Memory B cell (primary cell): ENCODE measurements at regions not wholly inside any gene's neighbourhood (a gene's known extent, or its start where the extent isn't known, plus 50 kb on each side); places are given as distances from the start of the nearest gene placed in this dataset.

Experiments used
- ATAC-seq: fragments of 150-1000 bp; cut with Tn5 transposase; 2 replicates; pipeline ENCODE4 v1.10.0; 2021; ENCODE audit warnings: low read depth, mild to moderate bottlenecking, moderate library complexity
- DNase-seq, 2 donors: peaks; one replicate each; pipeline ENCODE4 v3.0.0; 2022; ENCODE audit warnings: low spot score in 2 of 2
- H3K27ac Mint-ChIP-seq: one replicate; pipeline ENCODE4 v1.8.0; 2022; ENCODE audit warnings: mild to moderate bottlenecking, moderate library complexity, mixed read lengths
- H3K27me3 Mint-ChIP-seq: one replicate; pipeline ENCODE4 v1.8.0; 2022; ENCODE audit warnings: mixed read lengths
- H3K36me3 Mint-ChIP-seq: one replicate; pipeline ENCODE4 v1.8.0; 2022; ENCODE audit warnings: mild to moderate bottlenecking, mixed read lengths
- H3K4me1 Mint-ChIP-seq: one replicate; pipeline ENCODE4 v1.8.0; 2022; ENCODE audit warnings: mixed read lengths
- H3K4me3 Mint-ChIP-seq: one replicate; pipeline ENCODE4 v1.8.0; 2022; ENCODE audit warnings: mild to moderate bottlenecking, moderate library complexity, mixed read lengths
- H3K9me3 Mint-ChIP-seq: one replicate; pipeline ENCODE4 v1.8.0; 2022; ENCODE audit warnings: mixed read lengths

- Mint-ChIP-seq H3K9me3 (no peaks in the 10 kb centered on the region), H3K36me3 (no peaks in the 10 kb centered on the region), H3K27me3 (peaks cover 10% of the 10 kb centered on the region), H3K4me3 (no peak overlapping the region), H3K27ac (no peak overlapping the region), H3K4me1 (no peaks in the 10 kb centered on the region)
- DNase-seq (no peak), ATAC-seq (no peak)
These were observed 260.5 kb upstream of the ZMIZ1 start for GRCh38 chr10:78808286-78808685.

GRCh38 chr10:78808736-78809367 lies 259.9 kb upstream of the ZMIZ1 start:
- peaks cover 10% of the 10 kb centered on the region for H3K27me3 Mint-ChIP-seq
- H3K36me3 Mint-ChIP-seq: no peaks in the 10 kb centered on the region
- no peak for DNase-seq

DNA sequence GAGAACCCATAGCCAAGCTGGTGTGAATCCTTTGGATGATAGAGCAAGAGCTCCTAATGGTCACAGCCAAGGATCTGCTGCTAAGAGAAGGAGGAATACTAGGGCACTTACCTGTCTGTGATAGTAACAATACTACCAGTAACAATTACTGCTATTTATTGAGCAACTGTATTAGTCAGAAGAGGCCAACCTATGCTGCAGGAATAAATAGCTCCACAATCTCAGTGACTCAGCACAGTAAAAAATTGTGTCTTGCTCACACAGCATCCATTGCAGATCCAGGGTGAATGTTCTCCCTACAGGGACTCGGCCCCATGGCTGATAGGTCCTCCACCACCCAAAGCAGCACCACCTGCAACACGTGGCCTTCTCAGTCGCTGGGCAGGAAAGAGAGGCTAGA lies 257.6 kb upstream of the ZMIZ1 start:
- DNase-seq: no peak
- Mint-ChIP-seq H3K4me1 (no peaks in the 10 kb centered on the region), H3K9me3 (peaks cover 3% of the 10 kb centered on the region), H3K27me3 (peaks cover 10% of the 10 kb centered on the region), H3K36me3 (no peaks in the 10 kb centered on the region), H3K4me3 (no peak overlapping the region), H3K27ac (no peak overlapping the region)
- ATAC-seq: no peak

More at GRCh38 chr10:78808736-78809367, 259.9 kb upstream of the ZMIZ1 start:
- H3K27ac Mint-ChIP-seq: no peak overlapping the region
- H3K9me3 Mint-ChIP-seq: no peaks in the 10 kb centered on the region
- no peak for ATAC-seq
- no peak overlapping the region for H3K4me3 Mint-ChIP-seq
- no peaks in the 10 kb centered on the region for H3K4me1 Mint-ChIP-seq

GRCh38 chr10:78812571-78813318 lies 256.0 kb upstream of the ZMIZ1 start:
- DNase-seq: no peak
- peaks cover 8% of the 10 kb centered on the region for H3K27me3 Mint-ChIP-seq
- no peaks in the 10 kb centered on the region for H3K4me1 Mint-ChIP-seq
- no peak for ATAC-seq
- H3K27ac Mint-ChIP-seq: no peak overlapping the region
- H3K36me3 Mint-ChIP-seq: no peaks in the 10 kb centered on the region
- H3K4me3 Mint-ChIP-seq: no peak overlapping the region
- H3K9me3 Mint-ChIP-seq: peaks cover 3% of the 10 kb centered on the region

GRCh38 chr10:78813526-78813925 lies 255.2 kb upstream of the ZMIZ1 start:
- no peak for DNase-seq
- Mint-ChIP-seq H3K9me3 (peaks cover 3% of the 10 kb centered on the region), H3K4me3 (no peak overlapping the region), H3K4me1 (no peaks in the 10 kb centered on the region), H3K27ac (no peak overlapping the region), H3K27me3 (peaks cover 8% of the 10 kb centered on the region), H3K36me3 (no peaks in the 10 kb centered on the region)
- ATAC-seq: no peak

DNA sequence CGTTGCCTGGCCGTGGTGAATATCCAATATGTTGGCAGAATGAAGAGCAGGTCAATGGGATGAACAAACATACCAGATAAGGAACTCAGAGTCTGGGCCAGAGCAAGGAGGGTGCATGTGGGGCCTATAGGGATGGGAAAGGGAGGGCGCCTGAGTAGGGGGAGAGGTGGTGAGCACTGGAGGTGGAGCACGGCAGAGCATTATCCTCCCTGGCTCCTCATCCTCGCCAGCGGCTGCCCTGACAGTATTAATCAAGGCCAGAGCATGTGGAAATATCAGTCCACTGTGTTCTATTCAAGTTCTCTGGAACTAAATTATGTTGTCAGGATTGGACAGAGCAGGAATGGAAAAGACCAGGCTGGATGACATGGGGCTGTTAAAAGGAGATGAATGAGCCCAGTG lies 254.8 kb upstream of the ZMIZ1 start:
- H3K4me1 Mint-ChIP-seq: no peaks in the 10 kb centered on the region
- no peaks in the 10 kb centered on the region for H3K36me3 Mint-ChIP-seq
- peaks cover 8% of the 10 kb centered on the region for H3K27me3 Mint-ChIP-seq
- no peak overlapping the region for H3K4me3 Mint-ChIP-seq
- DNase-seq (no peak), ATAC-seq (no peak)
- no peak overlapping the region for H3K27ac Mint-ChIP-seq
- H3K9me3 Mint-ChIP-seq: peaks cover 3% of the 10 kb centered on the region

DNA sequence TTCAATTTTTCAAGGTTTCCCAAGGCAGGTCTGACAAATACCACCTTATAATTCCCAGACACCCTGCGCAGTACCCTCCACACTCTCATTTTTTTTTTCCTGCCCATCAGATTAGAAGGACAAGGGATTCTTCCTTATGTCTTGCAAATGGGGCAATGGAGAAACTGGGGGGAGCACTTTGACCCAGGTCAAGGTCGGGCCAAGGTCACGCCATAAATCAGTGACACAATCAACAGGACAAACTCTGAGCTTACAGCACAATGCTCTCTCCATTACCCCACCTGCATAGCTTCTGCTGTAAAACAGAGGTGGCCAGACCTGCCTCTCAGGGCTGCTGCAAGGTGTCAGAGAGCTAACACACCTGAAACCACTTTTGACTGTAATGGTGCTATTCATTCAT lies 254.4 kb upstream of the ZMIZ1 start:
- peaks cover 8% of the 10 kb centered on the region for H3K27me3 Mint-ChIP-seq
- peaks cover 3% of the 10 kb centered on the region for H3K9me3 Mint-ChIP-seq
- no peaks in the 10 kb centered on the region for H3K4me1 Mint-ChIP-seq
- no peaks in the 10 kb centered on the region for H3K36me3 Mint-ChIP-seq
- no peak for DNase-seq
- no peak overlapping the region for H3K4me3 Mint-ChIP-seq
- ATAC-seq: no peak
- no peak overlapping the region for H3K27ac Mint-ChIP-seq

GRCh38 chr10:78815702-78816334 lies 252.9 kb upstream of the ZMIZ1 start:
- Mint-ChIP-seq H3K4me3 (no peak overlapping the region), H3K4me1 (no peaks in the 10 kb centered on the region), H3K27me3 (peaks cover 7% of the 10 kb centered on the region), H3K27ac (no peak overlapping the region), H3K36me3 (no peaks in the 10 kb centered on the region), H3K9me3 (peaks cover 3% of the 10 kb centered on the region)
- no peak for ATAC-seq
- DNase-seq: no peak

DNA sequence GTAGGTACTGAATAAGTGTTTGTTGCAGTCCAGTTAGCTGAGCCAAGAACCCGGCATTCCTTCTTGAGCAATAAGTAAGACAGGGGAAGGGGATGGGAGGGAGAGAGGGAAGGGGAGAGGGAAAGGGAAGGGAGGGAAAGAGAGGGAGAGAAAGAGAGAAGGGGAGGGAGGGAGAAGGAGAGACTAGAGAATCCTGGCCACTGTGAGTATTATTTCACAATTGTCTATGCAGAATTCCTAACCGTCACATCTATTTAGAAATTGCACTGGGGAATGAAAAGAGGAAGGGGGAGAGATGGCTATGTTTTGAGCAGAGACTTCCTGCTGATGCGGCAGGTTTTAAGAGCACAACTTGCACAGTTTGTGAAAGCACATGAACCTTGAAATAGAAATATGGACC lies 251.4 kb upstream of the ZMIZ1 start:
- Mint-ChIP-seq H3K9me3 (peaks cover 3% of the 10 kb centered on the region), H3K4me3 (no peak overlapping the region), H3K27ac (no peak overlapping the region), H3K36me3 (no peaks in the 10 kb centered on the region), H3K27me3 (peaks cover 5% of the 10 kb centered on the region), H3K4me1 (no peaks in the 10 kb centered on the region)
- no peak for ATAC-seq
- DNase-seq: no peak

- Mint-ChIP-seq H3K27ac (no peak overlapping the region), H3K27me3 (peaks cover 3% of the 10 kb centered on the region), H3K36me3 (no peaks in the 10 kb centered on the region), H3K9me3 (peaks cover 3% of the 10 kb centered on the region), H3K4me3 (no peak overlapping the region), H3K4me1 (no peaks in the 10 kb centered on the region)
- ATAC-seq (no peak), DNase-seq (no peak)
These were observed 251.0 kb upstream of the ZMIZ1 start for GRCh38 chr10:78817804-78818203.

DNA sequence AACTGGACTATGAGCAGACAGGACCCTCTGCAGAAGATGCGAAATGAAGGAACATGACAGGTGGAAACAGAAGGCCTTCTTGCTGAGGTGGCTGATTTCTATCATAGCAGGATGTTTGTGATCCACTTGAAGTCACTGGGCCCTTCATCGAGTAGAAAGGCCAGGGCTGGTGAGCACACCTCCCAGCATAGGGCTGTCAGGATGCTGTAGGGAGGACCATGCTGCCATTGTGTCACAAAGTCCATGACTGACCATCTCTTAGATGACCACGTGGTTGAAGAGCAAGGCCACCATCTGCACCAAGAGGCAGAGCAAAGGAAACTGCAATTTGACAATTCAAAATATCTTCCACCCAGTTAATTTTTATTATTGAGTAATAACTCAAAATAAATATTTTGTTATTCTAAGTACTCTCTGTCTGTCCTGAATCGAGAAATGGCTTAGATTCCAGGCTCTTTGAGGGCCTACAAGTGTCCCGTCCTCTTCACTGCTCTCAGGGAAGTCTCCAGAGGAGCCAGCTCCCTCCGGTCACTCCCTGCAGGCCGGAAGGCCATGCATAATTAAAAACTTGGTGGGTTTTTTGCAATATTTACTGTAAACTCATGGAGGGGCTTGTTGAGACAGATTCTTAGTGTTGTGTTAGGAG lies 249.3 kb upstream of the ZMIZ1 start:
- Mint-ChIP-seq H3K4me3 (no peak overlapping the region), H3K36me3 (no peaks in the 10 kb centered on the region), H3K9me3 (peaks cover 3% of the 10 kb centered on the region), H3K27ac (no peak overlapping the region), H3K27me3 (no peaks in the 10 kb centered on the region), H3K4me1 (no peaks in the 10 kb centered on the region)
- ATAC-seq (no peak), DNase-seq (no peak)

DNA sequence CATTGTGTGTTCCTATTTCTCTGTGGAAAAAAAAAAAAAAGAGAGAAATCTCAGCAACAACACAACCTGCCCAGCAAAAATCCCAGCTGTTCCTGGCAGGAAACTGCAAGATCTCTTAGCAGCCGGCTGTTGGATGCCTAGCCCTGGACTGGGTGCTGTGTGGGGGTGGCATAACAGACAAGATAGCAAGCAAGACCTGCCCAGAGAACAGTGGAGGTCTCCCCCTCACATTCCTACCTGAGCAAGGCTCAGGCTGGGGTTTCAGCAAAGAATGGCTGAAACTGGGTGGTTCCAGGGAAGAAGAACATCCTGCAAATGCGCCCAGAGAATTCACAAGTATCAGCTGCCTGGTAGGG lies 248.8 kb upstream of the ZMIZ1 start:
- peaks cover 3% of the 10 kb centered on the region for H3K9me3 Mint-ChIP-seq
- H3K4me1 Mint-ChIP-seq: no peaks in the 10 kb centered on the region
- no peaks in the 10 kb centered on the region for H3K36me3 Mint-ChIP-seq
- ATAC-seq (no peak), DNase-seq (no peak)
- H3K27ac Mint-ChIP-seq: no peak overlapping the region
- H3K27me3 Mint-ChIP-seq: no peaks in the 10 kb centered on the region
- H3K4me3 Mint-ChIP-seq: no peak overlapping the region

- no peaks in the 10 kb centered on the region for H3K9me3 Mint-ChIP-seq
- H3K4me1 Mint-ChIP-seq: no peaks in the 10 kb centered on the region
- no peaks in the 10 kb centered on the region for H3K36me3 Mint-ChIP-seq
- ATAC-seq (no peak), DNase-seq (no peak)
- no peaks in the 10 kb centered on the region for H3K27me3 Mint-ChIP-seq
- no peak overlapping the region for H3K27ac Mint-ChIP-seq
- H3K4me3 Mint-ChIP-seq: no peak overlapping the region
These were observed 247.7 kb upstream of the ZMIZ1 start for GRCh38 chr10:78821052-78821451.
